Type B pancreatic cell (in vitro differentiated cells): ENCODE measurements at regions not wholly inside any gene's neighbourhood (a gene's known extent, or its start where the extent isn't known, plus 50 kb on each side); places are given as distances from the start of the nearest gene placed in this dataset.
A peak's percentile ranks its signal among the peaks of the same experiment; 100 is the strongest.

Source experiments
- DNase-seq: peaks from one replicate; pipeline ENCODE4 v3.0.0; 2021; ENCODE audit warnings: mixed read lengths; ENCODE audit not compliant: unreplicated experiment; ENCODE audit errors: extremely low spot score
- H3K27ac Mint-ChIP-seq: 2 replicates; pipeline ENCODE4 v1.8.0; 2021; ENCODE audit warnings: mild to moderate bottlenecking, mixed read lengths
- H3K27me3 Mint-ChIP-seq: 2 replicates; pipeline ENCODE4 v1.8.0; 2021; ENCODE audit warnings: mixed read lengths
- H3K36me3 Mint-ChIP-seq: 2 replicates; pipeline ENCODE4 v1.8.0; 2021; ENCODE audit warnings: mixed read lengths
- H3K4me1 Mint-ChIP-seq: one replicate; pipeline ENCODE4 v1.8.0; 2021; ENCODE audit warnings: mixed read lengths; ENCODE audit not compliant: unreplicated experiment
- H3K4me3 Mint-ChIP-seq: 2 replicates; pipeline ENCODE4 v1.8.0; 2021; ENCODE audit warnings: mild to moderate bottlenecking, mixed read lengths
- H3K9me3 Mint-ChIP-seq: 2 replicates; pipeline ENCODE4 v1.8.0; 2021; ENCODE audit warnings: mixed read lengths
- TF ChIP-seq, protein P1 (sequence below): fragments of 200-600 bp; sonication (generic); conservative IDR thresholded peaks from 2 replicates; pipeline ENCODE4 v1.5.0; 2021; ENCODE audit warnings: antibody characterized with exemption, mild to moderate bottlenecking

DNA sequence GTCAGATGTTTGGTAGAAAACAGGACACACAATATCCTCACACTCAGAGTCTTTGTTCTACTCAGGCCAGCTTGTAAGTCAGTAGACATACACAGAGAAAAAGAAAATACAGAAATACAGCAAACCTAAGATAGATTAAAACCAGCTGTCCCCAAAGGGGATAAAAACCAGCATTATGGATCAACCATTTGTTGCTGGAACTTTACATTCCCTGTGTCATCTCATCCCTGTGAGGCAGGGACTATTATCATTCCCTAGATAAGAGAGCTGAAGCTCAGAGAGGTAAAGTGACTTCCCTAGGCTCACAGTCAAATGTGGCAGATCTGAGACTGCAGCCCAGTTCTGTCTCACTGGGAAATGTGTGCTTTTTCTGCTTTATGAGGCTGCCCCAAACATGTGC is 80.7 kb downstream of the DMRTA2 start:
- no peaks in the 10 kb centered on the region for H3K9me3 Mint-ChIP-seq
- H3K36me3 Mint-ChIP-seq = no peaks in the 10 kb centered on the region
- TF ChIP-seq, protein P1, sequence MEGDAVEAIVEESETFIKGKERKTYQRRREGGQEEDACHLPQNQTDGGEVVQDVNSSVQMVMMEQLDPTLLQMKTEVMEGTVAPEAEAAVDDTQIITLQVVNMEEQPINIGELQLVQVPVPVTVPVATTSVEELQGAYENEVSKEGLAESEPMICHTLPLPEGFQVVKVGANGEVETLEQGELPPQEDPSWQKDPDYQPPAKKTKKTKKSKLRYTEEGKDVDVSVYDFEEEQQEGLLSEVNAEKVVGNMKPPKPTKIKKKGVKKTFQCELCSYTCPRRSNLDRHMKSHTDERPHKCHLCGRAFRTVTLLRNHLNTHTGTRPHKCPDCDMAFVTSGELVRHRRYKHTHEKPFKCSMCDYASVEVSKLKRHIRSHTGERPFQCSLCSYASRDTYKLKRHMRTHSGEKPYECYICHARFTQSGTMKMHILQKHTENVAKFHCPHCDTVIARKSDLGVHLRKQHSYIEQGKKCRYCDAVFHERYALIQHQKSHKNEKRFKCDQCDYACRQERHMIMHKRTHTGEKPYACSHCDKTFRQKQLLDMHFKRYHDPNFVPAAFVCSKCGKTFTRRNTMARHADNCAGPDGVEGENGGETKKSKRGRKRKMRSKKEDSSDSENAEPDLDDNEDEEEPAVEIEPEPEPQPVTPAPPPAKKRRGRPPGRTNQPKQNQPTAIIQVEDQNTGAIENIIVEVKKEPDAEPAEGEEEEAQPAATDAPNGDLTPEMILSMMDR = no peak
- H3K4me1 Mint-ChIP-seq = no peaks in the 10 kb centered on the region
- H3K4me3 Mint-ChIP-seq = no peak overlapping the region
- DNase-seq = no peak
- H3K27ac Mint-ChIP-seq = no peak overlapping the region
- peaks cover 49% of the 10 kb centered on the region for H3K27me3 Mint-ChIP-seq

DNA sequence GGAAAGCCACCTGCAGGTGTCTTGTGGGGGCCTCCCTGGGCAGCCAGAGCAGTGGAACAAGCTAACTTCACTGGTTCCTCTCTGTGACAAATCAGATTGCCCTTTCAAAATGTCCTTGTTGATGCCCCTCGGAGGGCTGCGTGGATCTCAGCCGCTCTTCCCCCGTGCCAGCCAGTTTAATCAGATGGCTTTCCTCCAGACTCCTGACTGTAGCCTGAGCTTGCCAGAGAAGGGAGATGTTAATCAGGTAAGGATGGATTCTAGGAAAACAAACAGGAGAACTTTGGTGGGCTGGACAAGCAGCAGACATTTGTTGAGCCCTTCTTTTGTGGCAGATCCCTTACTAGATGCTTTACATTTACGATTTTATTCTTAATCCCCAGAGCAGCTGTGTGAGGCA is 88.2 kb downstream of the DMRTA2 start:
- TF ChIP-seq, protein P1 = no peak
- H3K27me3 Mint-ChIP-seq = peaks cover 73% of the 10 kb centered on the region
- no peaks in the 10 kb centered on the region for H3K36me3 Mint-ChIP-seq
- no peak overlapping the region for H3K27ac Mint-ChIP-seq
- no peak overlapping the region for H3K4me3 Mint-ChIP-seq
- no peaks in the 10 kb centered on the region for H3K9me3 Mint-ChIP-seq
- no peaks in the 10 kb centered on the region for H3K4me1 Mint-ChIP-seq
- no peak for DNase-seq

DNA sequence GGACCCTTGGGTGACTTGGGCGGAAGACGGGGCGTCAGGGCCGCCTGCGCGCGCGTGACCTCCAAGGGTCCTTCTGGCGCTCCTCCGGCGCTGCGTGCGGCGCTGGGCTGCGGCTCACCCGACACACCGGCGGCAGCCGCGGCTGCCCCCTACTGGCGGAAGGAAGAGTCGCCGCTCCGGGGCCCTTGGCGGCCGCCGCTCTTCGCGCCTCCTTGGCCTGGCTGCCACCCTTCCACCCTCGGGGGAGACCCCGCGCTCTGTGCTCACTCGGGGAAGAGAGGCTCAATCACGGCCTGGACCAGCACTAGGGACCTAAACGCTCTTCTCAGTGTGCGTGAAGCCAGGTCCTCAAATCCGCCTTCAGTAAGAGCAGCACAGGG is 89.7 kb downstream of the DMRTA2 start:
- Mint-ChIP-seq H3K4me3 (peak overlapping the region; percentile 67), H3K4me1 (no peaks in the 10 kb centered on the region), H3K9me3 (no peaks in the 10 kb centered on the region), H3K27me3 (peaks cover 81% of the 10 kb centered on the region), H3K36me3 (no peaks in the 10 kb centered on the region), H3K27ac (no peak overlapping the region)
- TF ChIP-seq, protein P1 = peak; percentile 72
- DNase-seq = no peak

DNA sequence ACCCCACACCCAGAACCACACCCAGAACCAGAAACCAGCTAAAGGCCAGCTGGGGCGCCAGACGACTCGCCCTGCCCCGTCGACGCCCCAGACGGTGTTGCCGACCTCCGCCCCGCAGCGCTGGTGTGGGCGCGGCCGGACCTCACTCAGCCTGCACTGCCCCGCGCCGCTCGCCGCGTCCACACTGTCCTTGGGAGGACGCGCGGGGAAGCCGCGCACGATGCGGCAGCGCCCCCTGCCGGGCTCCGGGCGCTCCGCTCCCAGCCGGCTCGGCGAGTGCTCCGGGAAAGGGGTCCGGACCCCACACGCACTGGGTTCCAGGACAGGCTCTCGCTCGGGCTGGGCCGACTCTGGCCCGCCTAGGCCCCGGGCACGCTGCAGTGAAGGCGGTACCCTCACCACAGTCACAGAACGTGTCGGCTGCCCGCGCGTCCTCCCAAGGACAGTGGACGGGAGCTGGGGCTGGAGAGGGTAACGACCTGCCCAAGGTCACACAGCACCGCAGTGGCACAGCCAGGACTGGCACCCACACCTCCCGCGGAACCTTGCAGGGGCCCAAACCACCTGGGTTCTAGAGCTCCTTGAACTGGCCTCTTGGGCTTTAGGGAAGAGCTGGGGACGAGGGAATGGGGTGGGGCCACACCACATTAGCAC is 90.2 kb downstream of the DMRTA2 start:
- Mint-ChIP-seq H3K4me1 (no peaks in the 10 kb centered on the region), H3K27me3 (peaks cover 78% of the 10 kb centered on the region), H3K9me3 (no peaks in the 10 kb centered on the region), H3K27ac (no peak overlapping the region), H3K4me3 (peak overlapping the region; percentile 81), H3K36me3 (no peaks in the 10 kb centered on the region)
- TF ChIP-seq, protein P1 = peak; percentile 83
- peak; percentile 77 for DNase-seq

DNA sequence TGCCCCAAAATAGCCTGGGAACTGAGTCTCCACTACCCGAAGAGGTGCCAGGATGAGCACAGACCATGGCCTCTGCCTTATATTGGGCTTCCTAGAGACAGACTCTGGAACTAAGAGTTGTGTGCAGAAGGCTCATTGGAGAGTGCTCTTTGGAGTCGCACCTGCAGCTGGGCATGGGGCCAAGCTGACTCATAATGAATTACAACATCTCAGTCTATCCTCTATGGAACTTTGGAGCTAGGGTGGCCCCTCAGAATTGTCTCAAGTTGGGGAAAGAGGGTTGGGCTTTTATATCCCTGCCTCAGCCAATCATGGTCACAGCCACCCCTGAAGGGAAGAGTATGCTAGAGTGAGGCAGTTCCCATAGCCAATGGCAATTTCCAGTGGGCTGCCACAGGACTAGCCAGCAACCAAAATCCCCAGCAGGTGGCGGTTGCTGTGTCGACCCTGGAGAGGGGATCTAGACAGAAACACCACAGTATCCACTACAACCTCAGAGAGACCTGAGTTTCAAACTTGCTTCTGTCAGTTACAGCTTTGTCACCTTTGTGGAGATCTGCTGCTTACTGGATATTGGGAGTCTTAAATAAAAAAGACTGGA is 93.8 kb downstream of the DMRTA2 start:
- Mint-ChIP-seq H3K9me3 (no peaks in the 10 kb centered on the region), H3K4me3 (no peak overlapping the region), H3K4me1 (no peaks in the 10 kb centered on the region), H3K27ac (no peak overlapping the region), H3K36me3 (no peaks in the 10 kb centered on the region), H3K27me3 (peaks cover 50% of the 10 kb centered on the region)
- TF ChIP-seq, protein P1 = no peak
- no peak for DNase-seq
